ENCODE measurements at regions not wholly inside any gene's neighbourhood (a gene's known extent, or its start where the extent isn't known, plus 50 kb on each side); places are given as distances from the start of the nearest gene placed in this dataset.

GRCh38 chr9:89869793-89870580, 265.2 kb downstream of the GADD45G start:
- no peak for TF ChIP-seq POLR2A (IDR thresholded peaks at IDR 0.05; ENCODE audit: low read length)
- TF ChIP-seq GATA1 (IDR thresholded peaks at IDR 0.05; ENCODE audit: low read depth, low read length), result no peak
